ENCODE measurements at regions not wholly inside any gene's neighbourhood (a gene's known extent, or its start where the extent isn't known, plus 50 kb on each side); places are given as distances from the start of the nearest gene placed in this dataset.

DNA sequence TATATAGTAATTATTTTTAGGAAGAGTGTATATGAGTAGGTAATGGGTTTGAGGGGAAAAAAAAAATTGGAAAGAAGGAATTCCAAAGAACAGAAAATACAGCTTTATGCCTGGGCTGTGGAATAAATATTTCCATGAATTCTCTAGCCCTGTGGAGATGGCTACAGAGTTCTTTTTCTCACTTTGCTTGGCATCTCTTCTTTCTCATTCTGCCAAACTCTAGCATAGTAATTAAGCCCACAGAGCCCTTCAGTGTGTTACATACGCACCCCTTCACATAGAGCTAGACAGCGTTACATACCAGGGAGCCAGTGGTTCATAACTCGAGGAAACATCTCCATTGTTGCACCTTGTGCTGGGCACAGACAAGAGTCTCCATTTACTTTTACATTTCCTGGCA, 621.1 kb downstream of the CDH8 start:
- TF ChIP-seq CTCF (conservative IDR thresholded peaks at IDR 0.05; ENCODE audit: low read depth, low read length) (no peak), EZH2 (IDR thresholded peaks at IDR 0.05; ENCODE audit: low read length, unreplicated experiment) (no peak), EZH2phosphoT487 (IDR thresholded peaks at IDR 0.05; ENCODE audit: borderline replicate concordance, low read length) (no peak)

Data from PC-3 (cell line).